HG03469 (cell line): ENCODE measurements at regions not wholly inside any gene's neighbourhood (a gene's known extent, or its start where the extent isn't known, plus 50 kb on each side); places are given as distances from the start of the nearest gene placed in this dataset.

ENCODE experiments used
- ATAC-seq: cut with Tn5 transposase; IDR thresholded peaks from one replicate; pipeline ENCODE4 v1.9.1; 2021; ENCODE audit warnings: mild to moderate bottlenecking, moderate library complexity, moderate number of reproducible peaks; ENCODE audit not compliant: unreplicated experiment

DNA sequence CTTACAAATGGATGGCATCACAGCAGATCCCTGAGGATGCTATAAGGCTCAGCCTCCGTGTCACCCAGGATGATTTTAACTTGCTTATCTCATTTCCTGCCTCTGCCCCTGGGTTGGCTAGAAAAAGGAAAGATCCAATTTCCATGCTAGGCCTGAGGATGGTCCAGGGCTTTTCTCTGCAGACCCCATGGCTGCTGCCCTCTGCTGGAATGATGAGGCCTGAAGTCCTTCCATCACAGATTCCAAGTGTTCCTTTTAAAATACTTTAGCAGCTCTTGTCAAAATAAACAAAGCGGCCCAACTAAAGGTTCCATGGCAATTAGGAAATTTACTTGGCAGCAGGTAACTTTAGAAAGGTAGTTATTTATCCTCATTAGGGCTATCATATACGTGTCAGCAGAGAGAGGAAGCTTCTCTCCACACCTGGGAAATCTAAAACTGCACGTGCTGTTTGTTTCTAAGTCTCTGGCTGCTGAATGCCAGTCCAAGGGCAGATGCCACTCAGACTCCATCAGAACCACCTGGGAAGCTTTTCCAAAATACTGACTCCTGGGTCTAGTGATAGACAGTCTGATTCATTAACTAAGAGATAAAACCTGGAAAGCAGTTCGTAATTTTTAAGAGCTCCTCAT is 401.9 kb upstream of the IL12A start:
- ATAC-seq: no peak

DNA sequence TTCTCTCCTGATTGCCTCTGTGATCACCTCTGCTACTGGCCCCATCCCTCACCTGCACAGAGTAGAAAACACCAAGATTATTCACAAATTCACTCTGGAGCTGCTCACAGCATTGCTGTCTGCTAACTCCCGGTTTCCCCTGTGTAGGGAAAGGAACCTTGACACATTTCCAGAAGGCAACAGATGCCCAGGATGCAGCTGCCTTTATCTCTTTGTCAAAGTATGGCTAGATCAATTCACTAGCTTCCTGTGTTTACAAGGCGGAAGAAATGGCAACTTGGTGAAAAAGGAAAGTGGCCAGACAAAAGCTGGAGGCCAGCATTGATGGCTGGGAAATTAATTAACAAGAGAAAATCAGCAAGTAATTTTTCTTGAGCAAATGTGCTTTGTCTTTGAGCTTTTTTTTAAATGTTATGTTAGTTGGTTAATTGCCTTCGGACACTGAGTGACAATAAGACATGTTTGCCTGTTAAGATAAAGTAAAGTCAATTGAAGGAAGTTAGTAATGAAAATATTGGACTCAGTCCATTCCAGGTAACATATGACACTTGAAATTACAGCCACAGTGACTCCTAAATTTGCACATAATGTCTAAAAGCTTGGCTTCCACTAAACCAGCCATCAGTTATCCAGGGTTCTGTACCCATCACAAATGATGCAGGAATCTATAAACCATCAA is 394.6 kb upstream of the IL12A start:
- no peak for ATAC-seq

DNA sequence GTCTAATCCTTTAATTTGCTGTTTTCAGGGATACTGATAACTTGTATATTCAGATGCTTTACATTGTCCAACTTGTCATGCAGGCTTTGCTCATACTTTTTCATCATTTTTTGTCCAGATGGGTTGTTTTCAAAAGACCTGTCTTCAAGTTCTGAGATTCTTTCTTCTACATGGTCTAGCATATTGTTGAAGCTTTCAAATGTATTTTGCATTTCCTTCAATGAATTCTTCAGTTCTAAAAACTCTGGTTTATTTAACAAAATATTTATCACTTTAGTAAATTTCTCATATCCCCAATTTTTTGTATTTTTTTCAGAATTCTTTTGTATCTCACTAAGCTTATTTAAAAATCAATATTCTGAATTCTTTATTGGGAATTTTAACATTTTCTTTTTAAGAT is 388.3 kb upstream of the IL12A start:
- ATAC-seq: no peak

DNA sequence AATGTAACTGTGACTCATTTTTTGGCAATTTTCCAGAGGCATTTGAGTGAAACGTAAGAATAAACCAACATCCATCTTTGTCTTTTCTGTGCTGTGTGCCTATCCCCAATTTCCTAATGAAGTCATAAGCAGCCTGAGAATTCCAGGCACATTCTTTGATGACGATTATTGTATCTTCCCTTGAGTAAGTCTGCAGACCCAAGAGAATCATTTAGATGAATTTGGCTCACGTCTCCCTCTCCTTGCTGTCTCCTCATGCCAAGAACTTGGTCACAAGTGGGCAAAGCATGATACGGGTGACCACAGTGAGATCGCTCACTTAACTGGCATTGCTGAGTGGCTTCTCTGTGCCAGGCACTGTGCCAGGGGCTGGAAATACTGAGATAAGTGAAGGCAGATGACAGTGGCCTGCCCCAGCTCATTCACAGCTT is 384.5 kb upstream of the IL12A start:
- no peak for ATAC-seq

DNA sequence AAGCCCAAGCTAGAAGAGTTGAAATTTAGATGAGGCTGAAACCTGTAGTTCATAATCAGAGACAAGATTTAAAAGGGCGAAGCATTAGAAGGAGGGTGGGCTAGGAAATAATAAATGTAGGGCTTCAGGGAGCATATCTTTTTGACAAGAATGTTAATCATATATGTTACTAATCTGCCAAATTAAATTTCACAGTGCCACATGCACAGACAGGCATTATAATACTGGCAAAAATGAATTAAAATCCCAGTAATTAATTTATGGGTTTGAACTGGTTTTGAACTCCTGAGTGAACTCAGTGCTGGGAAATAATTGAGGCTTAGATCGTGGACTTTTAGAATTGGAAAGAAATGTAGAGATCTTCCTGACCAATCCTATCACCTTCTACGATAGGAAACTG is 383.5 kb upstream of the IL12A start:
- ATAC-seq: no peak

GRCh38 chr3:159605776-159606175 is 382.9 kb upstream of the IL12A start:
- ATAC-seq: no peak

GRCh38 chr3:159607856-159608255 is 380.8 kb upstream of the IL12A start:
- no peak for ATAC-seq

DNA sequence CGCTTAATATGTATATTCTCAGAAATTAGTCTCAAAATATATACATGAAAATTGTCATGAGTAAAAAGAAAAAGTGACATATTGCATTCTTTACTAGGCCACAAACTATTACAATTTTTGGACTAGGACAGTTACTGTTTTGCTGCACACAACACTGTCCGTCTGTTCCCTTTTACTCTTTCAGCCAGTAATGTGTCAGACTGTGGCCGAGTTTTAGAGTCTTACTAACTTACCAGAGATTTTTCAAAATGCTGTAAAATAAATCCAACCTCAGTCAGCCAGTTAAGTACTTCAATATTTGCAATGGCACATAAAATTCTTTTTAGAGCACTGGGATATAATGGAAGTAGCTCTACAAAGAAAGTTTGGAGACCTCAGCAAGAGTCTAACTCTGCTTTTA is 380.3 kb upstream of the IL12A start:
- no peak for ATAC-seq

DNA sequence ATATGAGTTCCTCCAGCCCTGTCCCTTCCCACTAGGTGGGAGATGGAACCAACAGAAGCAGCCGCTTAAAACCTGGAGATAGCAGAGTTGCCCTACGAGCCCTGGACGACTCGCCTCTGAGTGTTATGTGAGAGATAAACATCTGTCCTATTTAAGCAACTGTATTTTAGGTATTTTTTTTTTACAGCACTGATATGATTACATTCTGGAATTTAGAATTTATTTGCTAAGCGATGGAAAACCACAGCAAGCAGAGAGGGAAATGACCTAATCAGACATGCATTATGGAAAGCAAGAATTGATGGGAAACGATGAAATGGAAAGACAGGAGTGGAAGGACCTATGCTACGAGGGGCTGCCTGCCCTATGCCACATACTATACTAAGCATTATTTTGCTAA is 379.0 kb upstream of the IL12A start:
- no peak for ATAC-seq

DNA sequence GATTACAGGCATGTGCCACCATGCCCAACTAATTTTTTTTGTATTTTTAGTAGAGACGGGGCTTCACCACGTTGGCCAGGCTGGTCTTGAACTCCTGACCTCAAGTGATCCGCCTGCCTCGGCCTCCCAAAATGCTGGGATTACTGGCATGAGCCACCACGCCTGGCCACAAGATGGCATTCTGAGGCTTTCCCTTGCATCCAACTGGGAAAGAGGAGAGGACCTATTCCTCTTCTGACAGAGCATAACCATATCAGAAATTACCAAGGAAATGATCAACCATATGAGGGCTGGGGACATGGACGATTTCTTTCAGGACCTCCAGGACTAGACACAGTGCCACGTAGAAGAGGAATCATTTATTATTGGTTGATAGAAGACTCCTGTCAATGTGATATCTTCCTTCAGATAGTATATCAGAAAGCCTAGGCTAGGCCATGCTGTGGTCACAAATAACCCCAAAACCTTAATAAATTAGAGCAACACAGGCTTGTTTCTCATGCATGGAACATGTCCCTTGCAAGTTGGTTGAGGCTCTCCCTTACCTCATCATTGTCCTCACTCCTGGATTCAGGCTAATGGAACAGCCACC is 372.3 kb upstream of the IL12A start:
- no peak for ATAC-seq

- ATAC-seq: no peak
Observed at GRCh38 chr3:159619341-159619885, 369.2 kb upstream of the IL12A start.

GRCh38 chr3:159620281-159620680 is 368.4 kb upstream of the IL12A start:
- no peak for ATAC-seq

GRCh38 chr3:159620873-159621272 is 367.8 kb upstream of the IL12A start:
- ATAC-seq: no peak

GRCh38 chr3:159624616-159625015 is 364.0 kb upstream of the IL12A start:
- ATAC-seq: no peak

DNA sequence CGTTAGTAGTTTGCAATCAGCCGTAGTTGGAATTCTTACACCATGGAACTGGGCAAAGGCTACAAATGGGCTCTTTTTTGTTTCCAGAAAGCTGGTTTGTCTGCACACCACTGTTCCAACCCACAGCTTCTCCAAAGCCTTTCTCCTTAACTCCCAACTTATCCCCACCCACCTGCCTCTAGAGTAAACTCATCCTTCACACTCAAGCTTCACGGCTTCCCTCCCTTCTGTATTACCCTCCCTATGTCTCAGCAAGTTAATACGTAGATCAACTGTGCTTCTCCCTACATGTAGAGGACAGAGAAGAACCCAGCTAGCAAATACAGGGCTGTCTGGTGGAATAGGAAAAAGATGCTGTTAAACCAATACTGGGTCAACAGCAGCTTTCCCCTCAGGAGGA is 363.0 kb upstream of the IL12A start:
- no peak for ATAC-seq

GRCh38 chr3:159626598-159626997 is 362.0 kb upstream of the IL12A start:
- no peak for ATAC-seq

- ATAC-seq: no peak
Observed at GRCh38 chr3:159627229-159627628, 361.4 kb upstream of the IL12A start.

- no peak for ATAC-seq
Observed at GRCh38 chr3:159627634-159628033, 361.0 kb upstream of the IL12A start.

DNA sequence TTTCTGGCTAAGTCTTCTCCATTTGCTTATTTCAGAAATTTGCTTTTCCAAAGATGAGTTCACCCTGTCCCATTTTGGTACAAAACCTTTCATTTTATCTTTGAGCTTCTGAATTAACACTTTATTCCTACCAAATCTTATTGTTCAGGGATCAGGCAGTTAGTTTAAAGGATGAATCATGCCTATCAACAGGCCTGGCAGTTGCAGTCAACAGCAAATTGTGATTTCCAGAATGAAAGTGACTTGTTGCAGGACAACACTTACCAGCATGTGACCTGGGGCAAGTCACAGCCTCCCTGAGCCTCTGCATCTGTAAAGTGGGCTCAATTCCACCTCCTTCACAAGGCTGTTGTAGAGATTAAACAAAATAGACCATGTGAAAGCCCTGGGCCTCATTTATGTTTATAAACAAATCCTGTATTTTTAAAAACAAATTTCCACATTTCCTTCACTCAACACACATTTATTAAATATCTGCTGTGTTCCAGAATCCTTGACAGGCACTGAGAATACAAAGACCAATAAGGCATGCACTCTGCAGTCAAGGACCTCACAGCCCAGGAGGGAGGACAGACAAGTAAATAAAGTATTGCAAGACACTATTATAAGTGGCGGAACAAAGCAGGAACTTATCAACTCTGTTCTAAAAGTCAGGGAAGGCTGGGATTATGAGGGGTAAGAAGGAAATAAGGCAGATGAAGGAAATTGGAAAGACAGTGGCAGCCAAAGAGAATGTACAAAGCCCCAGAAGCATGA is 359.1 kb upstream of the IL12A start:
- ATAC-seq: no peak

DNA sequence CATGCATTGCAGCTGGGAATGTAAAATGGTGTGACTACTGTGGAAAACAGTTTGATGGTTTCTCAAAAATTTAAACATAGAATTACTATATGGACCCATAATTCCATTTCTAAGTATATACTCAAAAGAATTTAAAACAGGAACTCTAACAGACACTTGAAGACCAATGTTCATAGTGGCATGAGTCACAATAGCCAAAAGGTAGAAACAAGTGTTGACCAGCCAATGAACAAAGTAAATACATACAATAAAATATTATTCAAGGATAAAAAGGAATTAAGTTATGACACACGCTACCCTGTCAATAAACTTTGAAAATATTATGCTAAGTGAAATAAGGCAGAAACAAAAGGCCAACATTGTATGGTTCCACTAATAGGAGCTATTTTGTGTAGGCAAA is 357.4 kb upstream of the IL12A start:
- ATAC-seq: no peak

DNA sequence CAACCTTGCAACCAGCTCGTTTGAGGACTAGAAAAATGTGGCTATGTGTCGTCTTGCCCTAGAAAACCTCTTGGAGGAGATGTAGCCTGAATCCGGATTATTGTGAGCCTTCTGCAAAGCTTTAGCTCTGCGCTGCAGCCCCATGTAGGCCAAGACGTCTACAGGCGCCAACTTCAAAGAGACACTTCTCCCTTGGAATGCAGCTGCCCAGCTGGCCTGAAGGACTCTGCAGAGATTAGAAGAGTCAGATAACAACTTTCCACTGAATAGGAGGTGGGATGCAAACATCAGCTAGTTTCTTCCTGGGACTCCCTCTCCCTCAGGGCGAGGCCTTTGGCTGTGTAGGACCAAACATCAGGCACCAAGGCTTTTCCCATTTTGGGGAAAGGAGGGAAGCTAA is 356.5 kb upstream of the IL12A start:
- no peak for ATAC-seq
